LNCaP clone FGC (cell line): ENCODE measurements at regions not wholly inside any gene's neighbourhood (a gene's known extent, or its start where the extent isn't known, plus 50 kb on each side); places are given as distances from the start of the nearest gene placed in this dataset.
"Not testable (repeated sequence)": the region's sequence is repeated elsewhere in the genome, so short reads cannot be mapped to it uniquely, and the experiment has no call there.

ENCODE experiments used
- DNase-seq: peaks from one replicate; pipeline ENCODE4 v3.0.0-alpha.2; 2011; ENCODE audit warnings: low read depth
- H3K4me3 ChIP-seq: 2 replicates; pipeline ENCODE4 v1.5.1; 2011; ENCODE audit warnings: mild to moderate bottlenecking, low read depth, low read length, control low read depth
- CTCF ChIP-seq: IDR thresholded peaks from 2 replicates; pipeline ENCODE4 v1.5.1; 2012; ENCODE audit warnings: mild to moderate bottlenecking; ENCODE audit not compliant: control insufficient read depth, insufficient read depth; ENCODE audit errors: extremely low read depth

GRCh38 chr11:106551744-106552673 is 466.3 kb downstream of the GUCY1A2 start:
- DNase-seq: no peak
- no peak overlapping the region for H3K4me3 ChIP-seq
- TF ChIP-seq CTCF: no peak

GRCh38 chr11:106552694-106553203 is 465.5 kb downstream of the GUCY1A2 start:
- H3K4me3 ChIP-seq: no peak overlapping the region
- no peak for DNase-seq
- TF ChIP-seq CTCF: no peak

GRCh38 chr11:106553304-106553703 is 465.0 kb downstream of the GUCY1A2 start:
- no peak for TF ChIP-seq CTCF
- no peak for DNase-seq
- no peak overlapping the region for H3K4me3 ChIP-seq

GRCh38 chr11:106555566-106556250 is 462.6 kb downstream of the GUCY1A2 start:
- H3K4me3 ChIP-seq, DNase-seq: not testable (repeated sequence)

- no peak for TF ChIP-seq CTCF
- H3K4me3 ChIP-seq: no peak overlapping the region
- DNase-seq: no peak
These were observed 452.9 kb downstream of the GUCY1A2 start for GRCh38 chr11:106565326-106565725.

GRCh38 chr11:106568632-106569031 is 449.6 kb downstream of the GUCY1A2 start:
- no peak for TF ChIP-seq CTCF
- no peak overlapping the region for H3K4me3 ChIP-seq
- no peak for DNase-seq

- H3K4me3 ChIP-seq, DNase-seq: not testable (repeated sequence)
These were observed 440.9 kb downstream of the GUCY1A2 start for GRCh38 chr11:106577384-106577783.
